Cardiac fibroblast (primary cell): ENCODE measurements at regions not wholly inside any gene's neighbourhood (a gene's known extent, or its start where the extent isn't known, plus 50 kb on each side); places are given as distances from the start of the nearest gene placed in this dataset.

Experiments
- DNase-seq, 2 donors: peaks; one replicate each; pipeline versions ENCODE4 v3.0.0 to v3.0.0-alpha.2; 2010; ENCODE audit warnings: low read depth in 2 of 2
- H3K4me3 ChIP-seq, 2 donors: replicated peaks in 1 of 2; 1 replicate in 1 of 2; 2 replicates in 1 of 2; pipeline ENCODE4 v1.5.1; 2011; ENCODE audit warnings: low read depth in 2 of 2, low read length in 2 of 2, mild to moderate bottlenecking in 2 of 2, moderate library complexity in 1 of 2
- TF ChIP-seq, protein P1 (sequence below): IDR thresholded peaks from one replicate; pipeline ENCODE4 v1.5.1; 2011; ENCODE audit warnings: low read depth, mild to moderate bottlenecking, low read length, inconsistent platforms

DNA sequence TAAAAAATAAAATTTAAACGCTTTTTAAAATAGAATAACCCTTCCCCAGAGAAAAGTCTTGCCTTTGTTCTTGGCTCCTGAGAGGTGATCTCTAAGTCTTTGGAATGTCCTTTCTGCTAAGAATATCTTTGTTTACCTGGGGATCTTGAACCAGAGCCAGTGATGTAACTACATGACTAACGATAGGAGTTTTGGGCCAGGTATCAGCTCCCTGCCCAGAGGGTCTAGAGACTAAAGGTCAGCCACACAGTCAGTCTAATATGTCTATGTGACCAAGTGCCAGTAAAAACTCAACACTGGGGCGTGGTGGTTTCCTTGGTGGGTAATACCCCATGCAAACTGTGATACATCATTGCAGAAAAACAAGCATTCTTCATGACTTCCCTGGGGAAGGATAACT, 1351.9 kb upstream of the C9orf72 start:
- TF ChIP-seq, protein P1, sequence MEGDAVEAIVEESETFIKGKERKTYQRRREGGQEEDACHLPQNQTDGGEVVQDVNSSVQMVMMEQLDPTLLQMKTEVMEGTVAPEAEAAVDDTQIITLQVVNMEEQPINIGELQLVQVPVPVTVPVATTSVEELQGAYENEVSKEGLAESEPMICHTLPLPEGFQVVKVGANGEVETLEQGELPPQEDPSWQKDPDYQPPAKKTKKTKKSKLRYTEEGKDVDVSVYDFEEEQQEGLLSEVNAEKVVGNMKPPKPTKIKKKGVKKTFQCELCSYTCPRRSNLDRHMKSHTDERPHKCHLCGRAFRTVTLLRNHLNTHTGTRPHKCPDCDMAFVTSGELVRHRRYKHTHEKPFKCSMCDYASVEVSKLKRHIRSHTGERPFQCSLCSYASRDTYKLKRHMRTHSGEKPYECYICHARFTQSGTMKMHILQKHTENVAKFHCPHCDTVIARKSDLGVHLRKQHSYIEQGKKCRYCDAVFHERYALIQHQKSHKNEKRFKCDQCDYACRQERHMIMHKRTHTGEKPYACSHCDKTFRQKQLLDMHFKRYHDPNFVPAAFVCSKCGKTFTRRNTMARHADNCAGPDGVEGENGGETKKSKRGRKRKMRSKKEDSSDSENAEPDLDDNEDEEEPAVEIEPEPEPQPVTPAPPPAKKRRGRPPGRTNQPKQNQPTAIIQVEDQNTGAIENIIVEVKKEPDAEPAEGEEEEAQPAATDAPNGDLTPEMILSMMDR = no peak
- no peak for DNase-seq
- H3K4me3 ChIP-seq = no peak overlapping the region

GRCh38 chr9:28926306-28926705, 1353.0 kb upstream of the C9orf72 start:
- TF ChIP-seq, protein P1 = no peak
- no peak overlapping the region for H3K4me3 ChIP-seq
- DNase-seq = no peak

DNA sequence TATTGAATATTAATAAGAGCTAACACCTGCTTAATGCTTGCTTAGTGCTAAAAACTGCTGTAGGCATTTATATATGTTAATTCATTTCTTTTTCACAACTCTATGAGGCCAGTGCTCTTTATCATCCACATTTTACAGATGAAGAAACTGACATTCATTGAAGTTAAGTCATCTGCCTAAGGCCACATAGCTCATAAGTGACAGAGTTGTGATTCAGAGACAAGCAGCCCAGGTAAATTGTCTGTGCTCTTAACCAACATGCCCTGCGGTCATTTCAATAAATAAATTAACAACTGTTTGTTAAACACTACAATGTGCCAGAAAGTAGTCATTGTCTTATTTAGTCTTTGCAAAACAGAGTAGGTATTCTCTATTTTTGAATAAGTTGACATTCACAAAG, 1354.4 kb upstream of the C9orf72 start:
- no peak for DNase-seq
- TF ChIP-seq, protein P1 = no peak
- H3K4me3 ChIP-seq = no peak overlapping the region

DNA sequence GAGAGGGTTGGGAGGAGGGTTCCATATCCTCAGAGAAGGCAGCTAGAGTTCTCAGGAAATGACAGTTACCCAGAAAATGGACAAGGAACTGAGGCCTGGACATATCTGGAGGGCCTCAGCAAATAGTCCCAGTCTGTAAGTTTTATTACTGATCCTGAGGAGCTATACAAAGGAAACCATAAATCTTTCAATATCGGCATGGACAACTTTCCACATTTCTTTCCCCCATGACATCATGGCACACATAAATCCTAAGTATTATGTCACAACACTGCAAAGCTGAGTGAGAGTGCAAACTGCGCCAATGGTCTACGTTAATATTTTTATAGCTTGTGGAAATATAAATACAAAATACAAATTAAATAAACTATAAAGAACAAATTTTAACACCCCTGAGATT, 1356.2 kb upstream of the C9orf72 start:
- H3K4me3 ChIP-seq = no peak overlapping the region
- no peak for DNase-seq
- TF ChIP-seq, protein P1 = no peak

DNA sequence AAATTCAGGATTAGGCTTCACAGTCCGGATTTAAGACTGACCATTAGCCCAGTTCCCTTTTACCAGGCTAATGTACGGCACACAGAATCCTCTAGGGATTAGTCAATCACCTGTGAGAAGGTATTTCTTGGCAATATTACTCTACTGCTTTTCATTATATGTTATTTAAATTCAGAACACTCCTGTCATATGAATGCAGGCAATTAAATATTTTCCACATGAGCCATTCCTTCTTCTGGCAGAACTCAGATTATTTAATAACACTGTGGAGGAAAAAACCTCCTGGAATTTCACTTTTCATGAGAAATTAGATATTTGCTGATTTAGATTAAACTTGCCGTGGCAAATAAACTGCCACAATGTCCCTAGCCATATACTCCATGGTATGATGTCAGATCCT, 1357.5 kb upstream of the C9orf72 start:
- TF ChIP-seq, protein P1 = no peak
- H3K4me3 ChIP-seq = no peak overlapping the region
- DNase-seq = no peak

DNA sequence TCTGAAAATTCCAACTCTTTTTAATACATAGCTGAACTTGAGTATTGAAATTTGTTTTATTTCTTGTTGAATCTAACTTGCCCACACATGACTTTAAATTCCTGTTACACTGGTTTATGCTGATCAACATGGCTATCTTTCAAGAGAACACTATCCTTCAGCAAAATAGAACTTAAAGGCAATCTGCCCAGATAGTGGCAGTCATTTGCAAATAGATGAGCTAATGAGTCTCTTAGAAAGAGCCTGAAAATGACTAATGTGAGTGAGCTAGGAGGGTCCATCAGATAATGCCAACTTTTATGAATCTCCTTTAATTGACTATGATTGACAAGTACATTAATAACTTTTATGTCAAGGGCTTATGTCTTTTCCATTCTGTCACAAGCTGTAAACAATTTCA, 1360.8 kb upstream of the C9orf72 start:
- DNase-seq = no peak

GRCh38 chr9:28938981-28939380, 1365.7 kb upstream of the C9orf72 start:
- H3K4me3 ChIP-seq = no peak overlapping the region
- DNase-seq = no peak
- TF ChIP-seq, protein P1 = no peak

More for the DNA sequence above, 1360.8 kb upstream of the C9orf72 start:
- TF ChIP-seq, protein P1 = no peak
- no peak overlapping the region for H3K4me3 ChIP-seq
